Body of pancreas (tissue), 4 donors: ENCODE measurements at regions not wholly inside any gene's neighbourhood (a gene's known extent, or its start where the extent isn't known, plus 50 kb on each side); places are given as distances from the start of the nearest gene placed in this dataset.

Experiments used
- ATAC-seq: fragments of 150-250 bp; one replicate; pipeline ENCODE4 v1.9.1; 2016
- DNase-seq, 4 donors: peaks; one replicate each; pipeline ENCODE4 v3.0.0-alpha.2; 2019
- H3K27ac ChIP-seq, 4 donors: fragments of 200-600 bp; sonication (generic); 1 replicate in 3 of 4; 2 replicates in 1 of 4; pipeline versions ENCODE4 v1.5.1 to v1.6.1; 2016 to 2019; ENCODE audit warnings: mild to moderate bottlenecking in 1 of 4, mixed read lengths in 1 of 4, moderate library complexity in 1 of 4
- H3K27me3 ChIP-seq, 2 donors: fragments of 200-600 bp; sonication (generic); one replicate each; pipeline ENCODE4 v1.6.0; 2016; ENCODE audit warnings: mild to moderate bottlenecking in 1 of 2
- H3K36me3 ChIP-seq, 2 donors: fragments of 200-600 bp; sonication (generic); replicated peaks in 1 of 2; 2 replicates each; pipeline ENCODE4 v1.5.1; 2016; ENCODE audit warnings: low read depth in 2 of 2; ENCODE audit not compliant: insufficient read depth in 1 of 2
- H3K4me1 ChIP-seq: fragments of 200-600 bp; sonication (generic); one replicate; pipeline ENCODE4 v1.6.0; 2016
- H3K4me3 ChIP-seq, 2 donors: fragments of 200-600 bp; sonication (generic); 1 replicate in 1 of 2; 2 replicates in 1 of 2; pipeline ENCODE4 v1.5.1; 2016 to 2019
- H3K9me3 ChIP-seq, 3 donors: fragments of 200-600 bp; sonication (generic); 1 replicate in 2 of 3; 2 replicates in 1 of 3; pipeline ENCODE4 v1.5.1; 2016
- POLR2A ChIP-seq, 3 donors: fragments of 450-650 bp; IDR thresholded peaks; one replicate each; pipeline ENCODE4 v1.6.1; 2016; ENCODE audit warnings: antibody characterized with exemption in 3 of 3, mild to moderate bottlenecking in 2 of 3
- WGBS, 2 donors: methylation state at CpG; one replicate each; pipeline ENCODE4 v1.1.5; 2017; 5-methylcytosine and 5-hydroxymethylcytosine counted together
- intact Hi-C: fragments of 100-400 bp; cut with DNase I; formaldehyde crosslinking; loops from one replicate; pipeline ENCODE4 v1.15.1; 2023
- TF ChIP-seq, protein P1 (sequence below), 7 experiments: fragments of 450-650 bp in 4 of 7; fragments of 200-600 bp in 3 of 7; sonication (generic) in 3 of 7; IDR thresholded peaks; one replicate each; pipeline ENCODE4 v1.5.1; 2016 to 2019; ENCODE audit warnings: antibody characterized with exemption in 7 of 7

DNA sequence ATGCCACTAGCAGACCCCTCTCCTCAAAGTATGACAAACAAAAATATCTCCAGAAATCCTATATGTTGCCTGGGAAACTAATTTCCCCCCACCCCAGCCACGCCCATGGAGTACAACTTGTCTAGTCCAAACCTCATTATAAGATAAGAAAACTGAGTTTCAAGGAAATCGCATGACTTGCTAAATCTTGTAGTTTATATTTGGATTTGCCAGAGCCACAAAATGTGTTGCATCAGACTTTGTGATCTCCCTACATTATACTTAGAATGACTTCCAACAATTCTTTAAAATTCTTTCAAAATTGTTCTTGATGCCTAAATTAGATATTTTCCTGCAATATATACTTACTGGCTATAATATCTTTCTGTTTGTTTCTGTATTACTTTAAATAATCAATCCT lies 1034.4 kb downstream of the IGSF11 start:
- Histone ChIP-seq H3K27ac (no peak overlapping the region), H3K36me3 (no peaks in the 10 kb centered on the region), H3K27me3 (no peaks in the 10 kb centered on the region), H3K4me3 (no peak overlapping the region), H3K4me1 (peaks cover 8% of the 10 kb centered on the region), H3K9me3 (no peaks in the 10 kb centered on the region)
- DNase-seq (no peak), ATAC-seq (no peak)
- TF ChIP-seq, protein P1, sequence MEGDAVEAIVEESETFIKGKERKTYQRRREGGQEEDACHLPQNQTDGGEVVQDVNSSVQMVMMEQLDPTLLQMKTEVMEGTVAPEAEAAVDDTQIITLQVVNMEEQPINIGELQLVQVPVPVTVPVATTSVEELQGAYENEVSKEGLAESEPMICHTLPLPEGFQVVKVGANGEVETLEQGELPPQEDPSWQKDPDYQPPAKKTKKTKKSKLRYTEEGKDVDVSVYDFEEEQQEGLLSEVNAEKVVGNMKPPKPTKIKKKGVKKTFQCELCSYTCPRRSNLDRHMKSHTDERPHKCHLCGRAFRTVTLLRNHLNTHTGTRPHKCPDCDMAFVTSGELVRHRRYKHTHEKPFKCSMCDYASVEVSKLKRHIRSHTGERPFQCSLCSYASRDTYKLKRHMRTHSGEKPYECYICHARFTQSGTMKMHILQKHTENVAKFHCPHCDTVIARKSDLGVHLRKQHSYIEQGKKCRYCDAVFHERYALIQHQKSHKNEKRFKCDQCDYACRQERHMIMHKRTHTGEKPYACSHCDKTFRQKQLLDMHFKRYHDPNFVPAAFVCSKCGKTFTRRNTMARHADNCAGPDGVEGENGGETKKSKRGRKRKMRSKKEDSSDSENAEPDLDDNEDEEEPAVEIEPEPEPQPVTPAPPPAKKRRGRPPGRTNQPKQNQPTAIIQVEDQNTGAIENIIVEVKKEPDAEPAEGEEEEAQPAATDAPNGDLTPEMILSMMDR (IDR thresholded peaks at IDR 0.05), result no peak
- TF ChIP-seq POLR2A (IDR thresholded peaks at IDR 0.05), result no peak
- intact Hi-C loops, result no loop called here
- WGBS, 2 donors, result 49 to 69% methylated on average over 2 of the region's 2 CpGs

DNA sequence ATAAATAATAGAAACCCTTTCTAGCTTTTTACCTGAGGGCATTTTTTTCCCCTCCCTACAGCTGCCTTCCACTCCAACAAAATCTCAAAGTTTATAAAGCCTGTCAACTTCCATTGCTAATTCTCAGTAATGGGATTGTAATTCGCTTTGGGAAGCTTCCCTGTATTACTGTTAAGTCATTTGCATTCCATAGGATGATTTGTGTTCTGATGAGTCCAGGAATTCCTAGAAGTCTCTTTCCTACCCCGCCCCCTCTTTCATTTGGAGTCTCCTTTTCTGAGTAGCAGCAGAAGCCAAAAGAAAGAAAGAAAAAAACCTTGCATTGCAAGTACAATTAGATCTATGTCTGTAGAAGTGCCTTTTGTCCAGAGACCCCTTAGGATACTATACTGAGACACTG lies 1033.3 kb downstream of the IGSF11 start:
- intact Hi-C loops, result no loop called here
- no peak for DNase-seq
- Histone ChIP-seq H3K27me3 (no peaks in the 10 kb centered on the region), H3K4me3 (no peak overlapping the region), H3K27ac (no peak overlapping the region), H3K36me3 (no peaks in the 10 kb centered on the region), H3K9me3 (no peaks in the 10 kb centered on the region), H3K4me1 (peaks cover 8% of the 10 kb centered on the region)
- WGBS, 2 donors, result 21 to 26% methylated on average over 2 of the region's 2 CpGs
- TF ChIP-seq POLR2A (IDR thresholded peaks at IDR 0.05), result no peak
- TF ChIP-seq, protein P1 (IDR thresholded peaks at IDR 0.05), result no peak
- ATAC-seq, result no peak

DNA sequence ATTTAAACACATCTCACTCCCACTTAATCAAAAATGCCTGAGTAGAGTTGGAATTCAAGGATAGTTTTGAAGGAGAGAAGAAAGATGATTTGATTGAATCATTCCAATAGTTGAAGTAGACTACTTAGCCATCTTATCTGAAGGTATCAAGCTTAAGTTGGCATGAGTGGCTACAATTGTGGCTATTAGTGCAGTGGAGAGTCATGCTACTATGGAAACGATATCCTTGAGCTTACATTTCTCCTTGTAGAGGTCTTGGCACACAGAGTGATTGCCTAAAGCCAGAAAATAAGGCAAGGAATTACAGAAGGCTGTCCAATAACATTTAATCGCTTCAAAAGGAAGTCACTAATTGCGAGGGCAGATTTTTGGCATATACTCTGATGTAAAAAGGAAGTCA lies 1022.7 kb downstream of the IGSF11 start:
- Histone ChIP-seq H3K4me3 (no peak overlapping the region), H3K9me3 (no peaks in the 10 kb centered on the region), H3K4me1 (no peaks in the 10 kb centered on the region), H3K36me3 (no peaks in the 10 kb centered on the region), H3K27ac (no peak overlapping the region), H3K27me3 (no peaks in the 10 kb centered on the region)
- TF ChIP-seq POLR2A (IDR thresholded peaks at IDR 0.05), result no peak
- TF ChIP-seq, protein P1 (IDR thresholded peaks at IDR 0.05), result no peak
- WGBS, 2 donors, result 48 to 71% methylated on average over 3 of the region's 3 CpGs
- no peak for DNase-seq
- no peak for ATAC-seq
- intact Hi-C loops, result no loop called here

DNA sequence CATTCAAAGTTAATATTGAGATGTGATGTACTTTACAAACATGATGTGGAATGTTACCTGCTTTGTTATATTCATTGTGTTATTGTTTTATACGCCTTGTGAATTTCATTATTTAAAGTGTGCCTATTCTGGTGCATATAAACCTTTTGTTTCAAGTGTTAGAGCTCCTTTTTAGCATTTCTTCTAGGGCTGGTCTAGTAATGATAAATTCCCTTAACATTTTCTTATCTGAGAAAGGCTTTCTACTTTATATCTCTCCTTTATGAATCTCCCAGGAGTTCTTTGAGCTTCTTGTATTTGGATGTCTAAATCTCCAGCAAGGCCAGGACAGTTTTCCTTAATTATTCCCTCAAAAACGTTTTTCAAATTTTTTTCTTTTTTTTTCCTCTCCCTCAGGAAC lies 1005.6 kb downstream of the IGSF11 start:
- Histone ChIP-seq H3K27me3 (no peaks in the 10 kb centered on the region), H3K36me3 (no peaks in the 10 kb centered on the region), H3K4me1 (no peaks in the 10 kb centered on the region), H3K4me3 (no peak overlapping the region), H3K9me3 (peaks cover 0 to 4% (median 0%) of the 10 kb centered on the region in 3 donors), H3K27ac (no peak overlapping the region)
- TF ChIP-seq, protein P1 (IDR thresholded peaks at IDR 0.05), result no peak
- TF ChIP-seq POLR2A (IDR thresholded peaks at IDR 0.05), result no peak
- DNase-seq, result no peak
- ATAC-seq, result no peak
- 37 to 40% methylated on average over 2 of the region's 2 CpGs for WGBS, 2 donors
- intact Hi-C loops, result no loop called here

DNA sequence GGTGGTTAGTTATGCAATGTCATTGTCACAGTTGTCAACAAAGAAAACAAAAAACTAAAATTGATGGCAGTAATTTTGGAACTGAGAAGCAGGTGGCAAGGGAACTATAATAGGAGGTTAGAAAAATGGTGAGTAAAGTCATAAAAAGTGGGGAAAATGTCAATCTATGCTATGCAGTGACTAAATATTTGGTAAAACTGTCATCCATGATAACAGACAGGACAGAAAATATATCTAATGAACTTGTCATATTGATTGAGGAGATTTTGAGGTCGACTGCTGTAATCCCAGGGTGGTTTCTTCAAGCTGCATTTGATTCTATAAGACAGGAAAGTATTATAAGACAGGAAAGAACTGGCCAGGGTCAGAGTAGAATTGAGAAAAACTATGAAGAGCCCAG lies 998.4 kb downstream of the IGSF11 start:
- WGBS, 2 donors, result 15 to 22% methylated on average over 1 of the region's 1 CpG
- no peak for ATAC-seq
- H3K27ac ChIP-seq, result no peak overlapping the region
- intact Hi-C loops, result no loop called here
- no peaks in the 10 kb centered on the region for H3K4me1 ChIP-seq
- DNase-seq, result no peak
- no peaks in the 10 kb centered on the region for H3K27me3 ChIP-seq
- TF ChIP-seq, protein P1 (IDR thresholded peaks at IDR 0.05), result no peak
- TF ChIP-seq POLR2A (IDR thresholded peaks at IDR 0.05), result no peak
- H3K36me3 ChIP-seq, result no peaks in the 10 kb centered on the region
- no peak overlapping the region for H3K4me3 ChIP-seq
- peaks cover 0 to 7% (median 0%) of the 10 kb centered on the region in 3 donors for H3K9me3 ChIP-seq
